ENCODE measurements at regions not wholly inside any gene's neighbourhood (a gene's known extent, or its start where the extent isn't known, plus 50 kb on each side); places are given as distances from the start of the nearest gene placed in this dataset.

GRCh38 chr19:56947206-56947605 is 106.7 kb upstream of the PEG3 start:
- no peak for TF ChIP-seq EZH2phosphoT487 (IDR thresholded peaks at IDR 0.05; ENCODE audit: borderline replicate concordance, low read length)
- TF ChIP-seq, protein P1, sequence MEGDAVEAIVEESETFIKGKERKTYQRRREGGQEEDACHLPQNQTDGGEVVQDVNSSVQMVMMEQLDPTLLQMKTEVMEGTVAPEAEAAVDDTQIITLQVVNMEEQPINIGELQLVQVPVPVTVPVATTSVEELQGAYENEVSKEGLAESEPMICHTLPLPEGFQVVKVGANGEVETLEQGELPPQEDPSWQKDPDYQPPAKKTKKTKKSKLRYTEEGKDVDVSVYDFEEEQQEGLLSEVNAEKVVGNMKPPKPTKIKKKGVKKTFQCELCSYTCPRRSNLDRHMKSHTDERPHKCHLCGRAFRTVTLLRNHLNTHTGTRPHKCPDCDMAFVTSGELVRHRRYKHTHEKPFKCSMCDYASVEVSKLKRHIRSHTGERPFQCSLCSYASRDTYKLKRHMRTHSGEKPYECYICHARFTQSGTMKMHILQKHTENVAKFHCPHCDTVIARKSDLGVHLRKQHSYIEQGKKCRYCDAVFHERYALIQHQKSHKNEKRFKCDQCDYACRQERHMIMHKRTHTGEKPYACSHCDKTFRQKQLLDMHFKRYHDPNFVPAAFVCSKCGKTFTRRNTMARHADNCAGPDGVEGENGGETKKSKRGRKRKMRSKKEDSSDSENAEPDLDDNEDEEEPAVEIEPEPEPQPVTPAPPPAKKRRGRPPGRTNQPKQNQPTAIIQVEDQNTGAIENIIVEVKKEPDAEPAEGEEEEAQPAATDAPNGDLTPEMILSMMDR (IDR thresholded peaks at IDR 0.05; ENCODE audit: low read depth, low read length, poor library complexity, severe bottlenecking), result no peak
